ENCODE measurements at regions not wholly inside any gene's neighbourhood (a gene's known extent, or its start where the extent isn't known, plus 50 kb on each side); places are given as distances from the start of the nearest gene placed in this dataset.

- 52 to 65% methylated on average over 2 to 3 of the region's 3 CpGs for WGBS, 2 donors
- ATAC-seq (ENCODE audit: low FRiP score in 2 of 2) (no peak), DNase-seq (no peak)
- no peaks in the 10 kb centered on the region for H3K27me3 ChIP-seq
- H3K9me3 ChIP-seq = no peaks in the 10 kb centered on the region
- no peaks in the 10 kb centered on the region for H3K36me3 ChIP-seq
- no peaks in the 10 kb centered on the region for H3K4me1 ChIP-seq
- TF ChIP-seq CTCF (IDR thresholded peaks at IDR 0.05) = no peak
- TF ChIP-seq POLR2AphosphoS5 (IDR thresholded peaks at IDR 0.05) = no peak
- TF ChIP-seq EP300 (IDR thresholded peaks at IDR 0.05) = no peak
- TF ChIP-seq POLR2A (IDR thresholded peaks at IDR 0.05) = no peak
- no peak overlapping the region for H3K27ac ChIP-seq
- no peak overlapping the region for H3K4me3 ChIP-seq
Observed at GRCh38 chr3:148439254-148439822, 258.4 kb upstream of the AGTR1 start.

- Histone ChIP-seq H3K36me3 (no peaks in the 10 kb centered on the region), H3K9me3 (no peaks in the 10 kb centered on the region), H3K27ac (no peak overlapping the region), H3K4me3 (no peak overlapping the region), H3K4me1 (no peaks in the 10 kb centered on the region), H3K27me3 (no peaks in the 10 kb centered on the region)
- no peak for ATAC-seq (ENCODE audit: low FRiP score in 2 of 2)
- TF ChIP-seq POLR2A (IDR thresholded peaks at IDR 0.05) (no peak), EP300 (IDR thresholded peaks at IDR 0.05) (no peak), POLR2AphosphoS5 (IDR thresholded peaks at IDR 0.05) (no peak), CTCF (IDR thresholded peaks at IDR 0.05) (no peak)
- DNase-seq = no peak
- 92 to 93% methylated on average over 1 of the region's 1 CpG for WGBS, 2 donors
Observed at GRCh38 chr3:148441191-148441590, 256.5 kb upstream of the AGTR1 start.

- Histone ChIP-seq H3K9me3 (no peaks in the 10 kb centered on the region), H3K36me3 (no peaks in the 10 kb centered on the region), H3K27ac (no peak overlapping the region), H3K4me1 (no peaks in the 10 kb centered on the region), H3K4me3 (no peak overlapping the region), H3K27me3 (no peaks in the 10 kb centered on the region)
- TF ChIP-seq POLR2A (IDR thresholded peaks at IDR 0.05) (no peak), POLR2AphosphoS5 (IDR thresholded peaks at IDR 0.05) (no peak), EP300 (IDR thresholded peaks at IDR 0.05) (no peak), CTCF (IDR thresholded peaks at IDR 0.05) (no peak)
- ATAC-seq (ENCODE audit: low FRiP score in 2 of 2) (no peak), DNase-seq (no peak)
- 39 to 54% methylated on average over 5 of the region's 5 CpGs for WGBS, 2 donors
Observed at GRCh38 chr3:148450819-148451218, 246.9 kb upstream of the AGTR1 start.

DNA sequence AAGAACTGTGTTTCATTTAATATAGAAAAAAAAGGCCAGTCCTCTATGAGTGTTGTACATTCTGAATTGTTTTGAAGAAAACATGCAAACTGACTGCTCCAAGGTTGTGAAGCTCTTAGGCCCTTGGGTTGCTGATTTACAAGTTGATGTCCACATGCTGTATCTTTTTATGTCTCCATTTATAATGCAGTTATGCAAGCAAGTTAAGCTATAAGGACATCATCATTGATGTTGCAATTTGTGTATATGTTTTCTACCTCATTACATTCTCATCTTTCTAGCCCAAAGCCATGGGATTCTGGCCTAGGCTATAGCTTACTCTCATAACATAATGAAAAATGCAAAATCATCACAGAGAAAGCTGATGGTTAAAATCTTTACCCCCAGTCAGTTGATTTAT lies 245.7 kb upstream of the AGTR1 start:
- H3K9me3 ChIP-seq = no peaks in the 10 kb centered on the region
- no peak for DNase-seq
- no peak for ATAC-seq (ENCODE audit: low FRiP score in 2 of 2)
- TF ChIP-seq CTCF (IDR thresholded peaks at IDR 0.05) = no peak
- TF ChIP-seq EP300 (IDR thresholded peaks at IDR 0.05) = no peak
- TF ChIP-seq POLR2AphosphoS5 (IDR thresholded peaks at IDR 0.05) = no peak
- H3K4me3 ChIP-seq = no peak overlapping the region
- H3K4me1 ChIP-seq = no peaks in the 10 kb centered on the region
- H3K27me3 ChIP-seq = no peaks in the 10 kb centered on the region
- H3K36me3 ChIP-seq = no peaks in the 10 kb centered on the region
- no peak overlapping the region for H3K27ac ChIP-seq

GRCh38 chr3:148453781-148454191 lies 243.9 kb upstream of the AGTR1 start:
- Histone ChIP-seq H3K4me1 (no peaks in the 10 kb centered on the region), H3K27ac (no peak overlapping the region), H3K27me3 (no peaks in the 10 kb centered on the region), H3K4me3 (no peak overlapping the region), H3K36me3 (no peaks in the 10 kb centered on the region), H3K9me3 (no peaks in the 10 kb centered on the region)
- 52 to 53% methylated on average over 3 of the region's 3 CpGs for WGBS, 2 donors
- no peak for TF ChIP-seq POLR2A (IDR thresholded peaks at IDR 0.05)
- DNase-seq (no peak), ATAC-seq (ENCODE audit: low FRiP score in 2 of 2) (no peak)
